Activated CD8-positive, alpha-beta memory T cell treated with anti-CD3 and anti-CD28 coated beads for 4 hours (primary cell): ENCODE measurements at regions not wholly inside any gene's neighbourhood (a gene's known extent, or its start where the extent isn't known, plus 50 kb on each side); places are given as distances from the start of the nearest gene placed in this dataset.
"Not testable (repeated sequence)": the region's sequence is repeated elsewhere in the genome, so short reads cannot be mapped to it uniquely, and the experiment has no call there.

Experiments
- DNase-seq, 2 donors: peaks; one replicate each; pipeline ENCODE4 v3.0.0-alpha.2; 2020; ENCODE audit warnings: low read depth in 2 of 2

DNA sequence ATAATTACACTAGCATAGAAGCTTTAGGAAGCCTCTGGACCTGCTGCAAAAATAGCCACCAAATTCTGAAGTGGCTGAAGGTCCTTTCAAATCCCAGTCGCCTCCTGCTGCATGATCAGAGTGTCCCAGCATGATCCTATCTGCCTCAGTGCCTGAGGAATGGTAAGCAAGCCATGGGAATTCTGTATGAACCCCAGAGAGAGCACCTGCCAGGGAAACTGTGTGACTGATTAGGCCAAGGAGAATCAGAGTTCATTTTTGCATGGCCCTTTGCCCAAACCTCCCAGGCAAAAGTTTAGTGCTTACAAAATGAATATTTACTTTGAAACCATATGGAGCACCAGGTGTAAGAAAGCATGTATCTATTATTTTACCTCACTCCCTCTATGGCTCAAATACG lies 221.4 kb downstream of the ARL4C start:
- no peak for DNase-seq

DNA sequence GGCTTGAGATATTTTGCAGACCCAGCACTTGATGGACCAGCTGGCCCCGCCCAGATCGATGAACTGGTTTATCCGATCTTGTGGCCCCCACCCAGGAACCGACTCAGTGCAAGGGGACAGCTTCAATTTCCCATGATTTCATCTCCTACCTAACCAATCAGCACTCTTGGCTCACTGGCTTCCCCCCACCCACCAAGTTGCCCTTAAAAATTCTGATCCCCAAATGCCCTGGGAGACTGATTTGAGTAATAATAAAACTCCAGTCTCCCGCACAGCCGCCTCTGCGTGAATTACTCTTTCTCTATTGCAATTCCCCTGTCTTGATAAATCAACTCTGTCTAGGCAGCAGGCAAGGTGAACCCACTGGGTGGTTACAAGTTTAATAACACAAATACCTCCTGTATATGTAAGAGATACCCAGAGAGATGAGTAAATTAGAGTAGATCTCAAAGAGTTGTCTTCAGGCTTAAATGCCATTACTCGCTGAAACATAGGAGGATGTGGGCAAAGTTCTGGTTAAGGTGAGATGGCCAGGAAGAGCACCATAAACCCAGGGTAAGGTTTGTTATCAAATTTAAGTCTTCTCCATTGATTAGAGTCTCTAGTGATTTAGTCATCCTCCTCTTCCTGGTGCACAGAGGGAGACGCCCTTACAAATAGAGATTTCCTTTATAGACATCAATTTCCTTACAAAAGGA lies 222.8 kb downstream of the ARL4C start:
- no peak for DNase-seq

DNA sequence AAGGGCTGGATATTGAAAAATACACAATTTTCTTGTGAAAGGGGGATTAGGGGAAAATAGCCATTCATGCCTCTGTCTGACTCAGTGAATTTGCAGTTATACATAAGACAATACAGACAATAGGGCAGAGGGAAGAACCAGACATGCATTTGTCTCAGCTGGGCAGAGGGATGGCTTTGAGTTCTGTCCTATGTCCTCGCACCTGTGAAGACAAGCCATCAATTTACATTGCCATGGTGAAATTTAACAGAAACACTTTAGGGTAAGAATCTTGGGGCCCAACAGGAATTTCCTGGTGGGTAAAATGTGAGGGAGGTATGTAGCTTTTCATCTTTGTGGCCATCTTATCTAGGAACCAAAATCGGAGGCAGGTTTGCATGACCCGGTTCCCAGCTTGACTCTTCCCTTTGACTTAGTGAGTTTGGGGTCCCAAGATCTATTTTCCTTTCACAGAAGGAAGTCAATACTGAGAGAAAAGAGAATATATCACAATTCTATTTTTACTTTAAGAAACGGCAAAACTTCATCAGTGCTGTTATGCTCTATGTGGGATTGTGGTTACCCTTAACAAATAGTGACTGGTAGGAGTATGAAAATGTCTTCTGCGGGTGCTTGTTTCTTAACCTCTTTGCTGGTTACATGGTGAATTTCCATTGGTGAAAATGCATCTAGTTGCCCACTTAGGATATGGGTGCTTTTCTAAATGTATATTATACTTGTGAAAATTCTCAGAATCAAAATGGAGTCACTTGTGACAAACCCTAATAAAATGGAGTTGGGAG lies 221.8 kb downstream of the SPP2 start:
- DNase-seq: no peak

DNA sequence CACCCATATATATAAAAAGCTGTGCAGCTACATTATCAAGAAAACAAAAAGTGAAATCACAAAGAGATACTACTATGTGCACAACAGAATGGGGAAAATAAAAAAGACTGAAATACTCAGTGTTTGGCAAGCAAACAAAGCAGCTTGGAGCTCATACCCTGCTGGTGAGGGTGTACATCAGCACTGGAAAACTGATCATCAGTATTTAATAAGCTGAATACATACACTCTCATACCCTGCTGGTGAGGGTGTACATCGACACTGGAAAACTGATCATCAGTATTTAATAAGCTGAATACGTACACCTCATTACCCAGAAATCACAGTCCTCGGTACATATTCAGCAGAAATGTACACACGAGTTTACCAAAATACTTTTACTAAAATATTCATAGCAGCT lies 220.8 kb downstream of the SPP2 start:
- no peak for DNase-seq

DNA sequence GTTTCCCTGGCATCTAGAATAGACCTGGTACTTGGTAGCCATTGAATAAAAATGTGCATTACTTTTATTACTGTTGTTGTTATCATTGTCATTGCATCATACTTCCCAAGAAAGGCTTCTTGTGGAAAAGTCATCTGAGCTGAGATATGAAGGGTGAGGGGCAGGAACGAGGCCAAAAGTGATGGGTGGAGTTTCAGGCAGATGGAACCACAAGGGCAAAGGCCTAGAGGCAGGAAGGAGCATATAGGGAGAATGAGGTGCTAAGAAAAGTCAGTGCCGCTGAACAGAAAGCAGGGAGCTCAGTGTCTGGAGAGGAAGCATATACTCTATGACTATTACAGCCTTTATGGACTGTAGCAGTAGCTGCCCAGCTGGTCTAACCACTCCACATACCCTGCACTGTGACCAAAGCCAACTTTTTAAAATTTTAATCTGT lies 219.3 kb downstream of the SPP2 start:
- no peak for DNase-seq

DNA sequence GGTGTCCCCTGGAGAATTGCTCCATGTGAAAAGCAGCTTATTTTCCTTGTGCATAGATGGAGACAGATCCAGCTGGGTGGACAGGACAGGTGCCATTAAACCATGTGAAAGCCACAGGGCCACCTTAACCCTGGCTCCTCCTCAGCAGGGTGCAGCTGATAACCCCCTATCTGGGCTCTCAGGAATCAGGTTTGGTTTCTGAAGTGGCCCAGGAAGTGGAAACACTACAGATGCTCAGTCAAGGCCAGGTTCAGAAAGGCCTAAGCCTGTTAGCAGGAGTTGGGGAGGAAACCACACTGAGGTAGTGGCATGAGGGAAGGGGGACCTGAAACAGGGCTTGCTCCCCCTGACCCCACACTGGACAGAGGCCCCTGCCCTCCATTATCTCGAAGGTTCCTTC lies 217.0 kb downstream of the SPP2 start:
- DNase-seq: no peak

DNA sequence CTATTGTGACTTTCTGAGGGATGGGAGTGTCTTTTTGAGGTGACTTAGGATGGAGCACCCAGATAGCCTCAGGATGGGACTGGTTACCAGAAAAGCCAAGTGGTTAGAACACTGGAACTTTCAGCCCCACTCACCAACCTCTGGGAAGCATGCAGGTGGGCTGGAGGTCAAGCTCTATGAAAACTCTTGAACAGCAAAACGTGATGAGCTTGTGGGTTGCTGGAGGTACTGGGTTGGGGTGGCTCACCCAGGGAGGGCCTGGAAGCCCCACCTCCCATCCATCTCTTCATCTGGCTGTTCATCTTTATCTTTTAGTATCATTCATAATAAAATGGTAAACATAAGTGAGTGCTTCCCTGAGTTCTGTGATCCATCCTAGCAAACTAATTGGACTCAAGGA lies 216.4 kb downstream of the SPP2 start:
- no peak for DNase-seq

DNA sequence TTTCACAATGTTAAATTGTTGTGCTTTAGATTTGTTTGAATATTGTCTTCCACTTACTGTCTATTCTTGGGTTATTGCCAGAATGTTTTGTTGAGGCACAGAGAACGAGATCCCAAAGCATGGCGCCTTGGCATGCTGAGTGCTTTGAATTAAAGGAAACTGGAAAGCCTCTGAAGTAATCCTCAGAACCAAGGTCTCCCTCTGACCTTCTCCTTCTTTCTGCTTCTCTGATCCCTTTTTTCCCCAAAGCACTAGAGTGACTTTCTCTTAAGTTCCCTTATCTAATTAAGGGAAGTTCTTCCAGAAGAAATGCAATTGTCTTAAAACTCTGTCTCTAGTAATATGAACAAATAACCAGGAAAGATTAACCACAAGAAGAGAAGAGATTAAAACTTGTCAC lies 214.7 kb downstream of the SPP2 start:
- DNase-seq: no peak

DNA sequence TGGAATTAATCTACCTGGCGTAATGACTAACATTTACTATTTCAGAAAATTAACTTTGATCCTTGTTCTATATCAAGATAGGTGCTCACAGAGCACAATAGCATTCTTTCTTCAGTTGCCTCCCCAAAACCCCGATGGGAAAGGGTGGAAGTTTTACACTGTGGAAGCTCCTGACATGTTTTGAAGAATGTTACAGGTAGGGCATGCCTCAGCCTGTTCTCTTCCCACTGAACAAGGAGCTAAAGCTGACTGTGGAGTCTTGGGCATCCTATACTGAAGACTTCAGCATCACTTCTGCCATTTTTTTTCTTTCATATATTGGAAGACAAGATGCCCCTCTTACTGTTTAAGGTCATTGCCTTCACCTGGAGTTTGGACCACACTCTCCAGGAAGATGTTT lies 211.2 kb downstream of the SPP2 start:
- DNase-seq: no peak

DNA sequence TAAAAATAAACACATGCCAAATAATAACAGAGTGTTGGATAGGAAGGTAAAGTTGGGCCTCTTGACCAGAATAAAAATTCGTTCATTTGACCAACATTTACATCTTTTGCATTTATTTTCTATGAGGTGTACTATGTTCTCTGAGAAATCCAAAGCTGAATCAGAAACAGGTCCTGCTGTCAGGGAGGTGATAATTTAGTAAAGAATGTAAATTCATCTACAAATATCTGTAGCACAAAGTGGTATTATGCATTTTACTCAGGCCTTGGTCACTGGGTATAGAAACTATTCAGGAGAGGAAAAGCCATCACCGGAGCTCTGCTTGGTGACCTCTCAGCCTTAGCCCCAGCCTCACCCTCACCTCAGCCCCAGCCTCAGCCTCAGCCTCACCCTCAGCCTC lies 208.9 kb downstream of the SPP2 start:
- no peak for DNase-seq

DNA sequence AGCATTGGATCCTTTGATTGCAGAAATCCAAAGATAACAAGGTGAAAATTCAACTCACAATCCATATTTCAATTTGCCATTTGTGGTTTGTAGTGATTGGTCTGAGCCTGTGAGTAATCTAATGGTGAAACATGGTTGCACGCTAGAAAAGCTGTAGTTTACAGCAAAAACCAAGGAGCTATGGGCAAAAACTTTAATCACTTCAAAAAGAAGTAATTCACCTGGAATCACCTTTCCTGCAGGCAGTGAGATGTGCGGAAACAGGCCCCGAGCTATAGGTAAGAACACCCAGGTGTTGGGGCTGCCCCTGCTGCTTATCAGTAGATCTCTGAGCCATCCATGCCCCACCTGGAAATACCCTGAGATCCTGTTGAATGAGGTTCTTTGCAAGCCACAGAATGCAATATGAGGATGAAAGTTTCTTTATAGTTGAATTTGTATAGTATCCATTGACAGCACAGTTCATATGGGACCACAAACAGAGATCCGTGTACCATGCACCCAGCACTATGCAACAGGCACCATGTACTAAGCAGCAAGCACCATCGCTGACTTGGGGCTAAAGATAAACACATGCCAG lies 208.2 kb downstream of the SPP2 start:
- DNase-seq: no peak

DNA sequence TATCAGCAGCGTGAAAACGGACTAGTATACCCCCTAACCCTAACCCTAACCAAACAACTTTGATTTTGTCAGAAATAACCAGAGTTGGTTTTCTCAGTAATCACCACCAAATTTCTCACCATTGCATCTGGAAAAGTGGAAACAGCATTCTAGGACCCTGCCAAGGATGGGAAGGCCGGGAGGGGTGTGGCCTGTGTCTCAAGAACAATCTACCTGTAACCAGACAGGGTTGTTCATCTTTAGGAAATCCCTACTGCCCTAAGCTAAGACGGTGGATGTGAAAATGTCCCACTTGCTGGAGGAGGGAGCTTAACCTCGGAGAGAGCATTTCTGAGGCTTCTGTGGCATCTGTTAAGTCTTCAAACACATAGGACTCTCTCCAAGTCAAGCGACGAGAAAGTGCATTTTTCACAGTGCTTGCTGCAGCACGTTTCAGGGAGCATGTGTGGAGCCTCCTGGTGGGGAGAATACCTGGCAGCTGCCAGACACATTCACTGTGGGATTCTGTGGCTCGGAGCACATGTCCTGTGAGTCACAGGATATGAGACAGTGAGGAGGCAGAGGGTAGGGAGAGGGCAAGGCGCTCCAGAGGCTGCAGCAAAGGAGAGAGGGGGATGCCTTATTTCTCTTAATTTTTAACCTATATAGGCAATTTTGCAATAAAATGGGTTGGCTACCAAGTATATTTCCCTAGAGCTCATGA lies 207.5 kb downstream of the SPP2 start:
- DNase-seq: no peak

DNA sequence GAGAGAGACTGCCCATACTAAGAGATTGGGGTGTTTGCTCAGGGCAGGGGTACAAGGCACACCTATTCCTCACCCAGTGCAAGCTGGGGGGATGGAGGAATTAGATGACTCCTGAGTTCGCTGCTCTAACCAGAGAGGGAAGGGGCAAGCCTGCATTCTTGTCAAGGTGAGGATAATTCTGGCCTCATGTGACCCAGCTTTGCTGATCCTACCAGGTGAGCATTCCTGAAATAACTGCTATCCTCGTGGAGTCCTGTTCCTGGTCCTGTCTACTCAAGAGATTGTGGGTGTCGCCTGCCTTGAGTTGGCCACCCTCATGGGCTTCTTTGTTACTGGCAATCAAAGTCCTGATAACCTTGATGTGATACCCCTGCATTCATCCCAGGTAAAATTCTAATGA lies 206.0 kb downstream of the SPP2 start:
- DNase-seq: no peak

DNA sequence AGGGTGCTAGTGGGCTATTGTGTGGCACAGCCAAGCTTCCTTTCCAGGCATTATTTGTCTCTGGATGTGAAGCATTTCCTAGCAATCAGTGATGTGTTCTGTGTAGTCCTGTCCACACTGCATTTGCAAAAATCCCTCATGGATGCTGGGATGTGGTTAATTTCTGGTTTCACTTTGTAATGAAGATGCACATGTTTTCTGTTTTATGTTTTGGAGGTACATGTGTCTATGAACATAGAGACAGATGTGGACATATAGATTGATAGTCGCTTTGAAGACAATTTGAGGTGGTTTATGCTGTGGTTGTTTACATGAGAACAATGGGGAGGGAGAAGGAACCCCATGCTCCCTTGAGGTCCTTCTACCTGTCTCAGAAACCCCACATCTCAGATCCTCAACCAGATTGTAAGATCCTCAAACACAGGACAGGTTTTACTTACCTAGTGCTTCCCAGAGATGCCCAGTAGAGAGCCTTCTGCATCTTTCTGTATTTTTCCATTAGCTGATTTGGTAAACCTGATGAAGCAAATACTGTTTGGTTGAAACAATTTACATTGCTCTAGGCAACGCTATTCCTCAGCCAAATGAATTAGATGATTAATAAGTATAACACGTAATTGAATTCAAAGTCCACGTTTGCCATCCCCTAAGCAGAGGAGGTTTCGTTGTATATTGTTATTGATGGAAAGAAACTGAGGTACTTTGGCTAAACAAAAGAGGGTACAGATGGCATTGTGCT lies 204.4 kb downstream of the SPP2 start:
- DNase-seq: no peak

DNA sequence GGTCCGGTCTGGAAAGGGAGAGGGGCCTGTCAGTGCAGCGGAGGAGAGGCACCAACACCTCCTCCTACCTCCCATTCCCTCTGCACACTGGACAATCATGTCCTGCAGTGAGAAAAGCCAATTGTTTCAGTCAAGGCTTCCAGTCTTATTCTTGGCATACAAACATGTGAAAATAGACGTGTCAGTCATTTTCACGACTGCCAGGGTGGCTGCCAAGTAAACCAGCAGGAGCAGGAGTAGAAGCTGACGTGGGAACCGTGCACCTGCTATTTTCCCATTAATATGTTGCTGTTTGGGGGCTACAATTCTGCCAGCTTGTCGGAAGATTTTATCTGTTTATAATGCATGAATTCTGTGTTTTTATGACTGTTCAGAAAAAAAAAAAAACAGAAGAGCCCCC lies 202.3 kb downstream of the SPP2 start:
- no peak for DNase-seq

DNA sequence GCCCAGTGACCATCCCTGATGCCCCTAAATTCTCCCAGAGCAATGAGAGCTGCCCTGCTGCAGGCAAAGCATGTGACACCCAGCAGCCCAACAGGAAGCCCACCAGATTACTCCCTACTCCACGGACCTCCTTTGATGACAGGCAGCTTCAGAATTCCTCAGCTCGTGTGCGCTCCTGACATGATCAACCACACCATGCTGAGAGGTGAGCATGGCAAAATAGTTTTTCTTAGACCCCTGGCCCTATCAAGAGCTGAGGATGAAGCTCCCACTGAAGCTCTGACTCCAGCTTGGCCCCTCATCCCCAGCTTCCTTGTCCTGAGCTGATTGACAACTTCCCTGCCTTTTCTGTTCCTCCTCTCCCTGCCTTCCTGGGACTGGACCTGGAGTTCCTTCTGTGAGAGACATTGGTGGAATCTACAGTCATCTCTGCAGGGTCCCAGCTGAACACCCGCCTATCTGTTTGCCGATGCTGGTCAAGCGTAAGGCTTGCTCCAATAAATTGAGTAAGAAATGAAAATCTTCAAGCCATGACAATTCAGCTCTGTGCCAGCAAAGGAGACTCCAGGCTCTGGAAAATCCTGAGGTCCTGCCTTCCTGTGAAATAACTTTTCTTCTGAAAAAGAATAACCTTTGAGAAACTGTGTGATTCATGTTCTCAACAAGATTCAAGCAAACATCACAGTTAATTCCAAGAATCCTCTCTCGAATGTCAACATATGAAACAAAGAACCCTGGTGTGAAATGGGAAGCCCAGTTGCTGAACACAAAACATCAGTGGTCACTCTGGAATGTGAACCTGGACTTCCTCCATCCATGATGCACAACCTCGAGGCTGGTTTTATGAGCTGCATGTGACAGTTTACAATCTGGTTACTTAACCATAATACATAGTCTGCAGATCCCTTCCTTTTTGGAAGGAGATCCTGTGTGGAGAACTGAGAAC lies 201.1 kb downstream of the SPP2 start:
- DNase-seq: no peak

DNA sequence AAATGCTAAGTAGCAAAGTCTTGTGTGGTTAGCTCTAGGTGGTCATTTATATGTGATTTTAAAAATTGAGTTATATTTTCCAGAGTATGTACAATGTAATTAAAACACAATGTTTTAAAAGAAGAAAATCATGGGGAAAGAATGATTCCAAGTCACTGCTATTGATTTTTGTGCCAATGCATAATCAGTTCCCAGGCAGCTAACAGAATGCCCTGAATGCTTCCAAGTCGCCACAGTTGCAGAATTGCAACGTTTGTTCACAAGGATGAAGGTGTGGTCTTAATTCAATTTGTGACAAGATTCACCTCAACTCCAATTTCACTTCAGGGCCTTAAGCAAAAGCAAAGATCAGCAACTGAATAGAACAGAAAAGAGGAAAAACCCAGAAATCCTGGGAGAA lies 200.4 kb downstream of the SPP2 start:
- no peak for DNase-seq

DNA sequence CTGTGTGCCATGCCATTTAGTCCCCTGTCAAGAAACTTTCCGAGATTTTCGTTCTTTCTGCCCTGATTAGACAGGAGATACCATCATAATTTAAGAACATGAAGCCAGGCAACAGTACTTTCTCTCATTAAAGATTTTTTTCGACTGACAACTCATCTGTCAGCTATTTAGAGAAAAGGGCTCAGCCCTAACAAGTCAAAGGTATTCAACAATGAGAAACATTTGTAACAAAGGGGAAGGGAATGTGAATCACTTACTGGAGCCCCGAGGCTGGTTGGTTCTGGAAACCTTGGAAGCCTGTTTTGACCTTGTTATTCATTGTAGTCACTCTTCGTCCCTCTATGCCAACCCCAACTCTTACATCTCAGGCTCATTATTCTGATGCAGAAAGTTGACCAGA lies 199.4 kb downstream of the SPP2 start:
- no peak for DNase-seq

DNA sequence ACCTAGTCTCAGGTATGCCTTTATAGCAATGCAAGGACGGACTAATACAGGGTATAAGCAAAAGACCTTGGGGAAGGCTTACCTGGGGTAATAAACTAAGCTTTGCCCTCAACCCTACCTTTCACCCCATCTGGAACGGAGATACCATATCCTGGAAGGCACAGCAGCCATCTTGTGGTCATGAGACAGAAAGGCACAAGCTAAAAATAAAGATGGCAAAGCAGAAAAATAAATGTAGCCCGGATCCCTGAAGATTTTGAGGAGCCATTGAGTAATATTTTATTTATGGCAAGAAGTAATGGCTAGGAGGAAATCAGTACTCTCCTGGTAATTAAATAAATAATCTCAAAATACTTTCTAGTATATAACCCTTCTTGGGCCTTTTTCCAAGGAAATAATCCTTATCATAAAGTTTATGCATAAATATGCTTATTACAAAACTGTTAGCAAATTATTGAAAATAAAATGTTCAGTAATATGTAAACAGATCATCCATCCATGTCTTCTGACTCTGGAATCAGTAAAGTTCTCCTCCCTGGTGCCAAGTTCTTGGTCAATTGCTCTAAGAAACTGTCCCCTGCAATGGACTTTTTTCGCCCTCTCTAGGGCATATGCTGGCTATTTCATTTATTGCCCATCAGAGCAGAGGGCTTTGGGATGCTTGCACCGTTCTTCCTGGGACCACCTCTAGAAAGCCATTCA lies 198.7 kb downstream of the SPP2 start:
- no peak for DNase-seq

DNA sequence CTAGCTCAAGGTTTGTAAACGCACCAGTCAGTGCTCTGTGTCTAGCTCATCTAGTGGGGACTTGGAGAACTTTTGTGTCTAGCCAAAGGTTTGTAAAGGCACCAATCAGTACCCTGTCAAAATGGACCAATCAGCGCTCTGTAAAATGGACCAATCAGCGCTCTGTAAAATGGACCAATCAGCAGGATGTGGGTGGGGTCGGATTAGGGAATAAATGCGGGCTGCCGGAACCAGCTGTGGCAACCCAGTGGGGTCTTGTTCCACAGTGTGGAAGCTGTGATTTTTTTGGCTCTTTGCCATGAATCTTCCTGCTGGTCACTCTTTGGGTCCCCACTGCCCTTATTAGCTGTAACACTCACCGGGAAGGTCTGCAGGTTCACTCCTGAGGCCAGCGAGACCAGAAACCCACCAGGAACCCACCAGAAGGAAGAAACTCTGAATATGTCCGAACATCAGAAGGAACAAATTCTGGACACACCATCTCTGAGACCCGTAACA lies 197.8 kb downstream of the SPP2 start:
- not testable (repeated sequence) for DNase-seq
